ENCODE measurements at regions not wholly inside any gene's neighbourhood (a gene's known extent, or its start where the extent isn't known, plus 50 kb on each side); places are given as distances from the start of the nearest gene placed in this dataset.
"Not testable (repeated sequence)": the region's sequence is repeated elsewhere in the genome, so short reads cannot be mapped to it uniquely, and the experiment has no call there.

GRCh38 chr1:102821707-102822106 is 286.6 kb downstream of the COL11A1 start:
- H3K36me3 ChIP-seq (ENCODE audit: control insufficient read depth in 2 of 2, insufficient read depth in 2 of 2, low read length in 1 of 2), result no peaks in the 10 kb centered on the region
- no peak overlapping the region for H3K4me3 ChIP-seq (ENCODE audit: low read length in 2 of 2)
- H3K27ac ChIP-seq (ENCODE audit: low read depth in 1 of 2, low read length in 1 of 2), result no peak overlapping the region
- WGBS, result 96% methylated on average over 1 of the region's 1 CpG
- no peaks in the 10 kb centered on the region for H3K27me3 ChIP-seq (ENCODE audit: control insufficient read depth in 2 of 2, insufficient read depth in 1 of 2, low read length in 1 of 2)
- no peaks in the 10 kb centered on the region for H3K4me1 ChIP-seq (ENCODE audit: control insufficient read depth in 2 of 2, insufficient read depth in 2 of 2, low read length in 2 of 2)
- peaks cover 0 to 3% of the 10 kb centered on the region in 2 donors for H3K9me3 ChIP-seq (ENCODE audit: control insufficient read depth in 2 of 2, insufficient read depth in 1 of 2, low read length in 1 of 2)
- DNase-seq (ENCODE audit: low read depth in 6 of 9, low spot score in 9 of 9), result no peak

GRCh38 chr1:102800406-102800805 is 307.9 kb downstream of the COL11A1 start:
- Histone ChIP-seq H3K4me1 (ENCODE audit: control insufficient read depth in 2 of 2, insufficient read depth in 2 of 2, low read length in 2 of 2) (no peaks in the 10 kb centered on the region), H3K4me3 (ENCODE audit: low read length in 2 of 2) (no peak overlapping the region), H3K27me3 (ENCODE audit: control insufficient read depth in 2 of 2, insufficient read depth in 1 of 2, low read length in 1 of 2) (no peaks in the 10 kb centered on the region), H3K36me3 (ENCODE audit: control insufficient read depth in 2 of 2, insufficient read depth in 2 of 2, low read length in 1 of 2) (no peaks in the 10 kb centered on the region), H3K9me3 (ENCODE audit: control insufficient read depth in 2 of 2, insufficient read depth in 1 of 2, low read length in 1 of 2) (no peaks in the 10 kb centered on the region), H3K27ac (ENCODE audit: low read depth in 1 of 2, low read length in 1 of 2) (no peak overlapping the region)
- WGBS, result 91% methylated on average over 3 of the region's 3 CpGs
- no peak for DNase-seq (ENCODE audit: low read depth in 6 of 9, low spot score in 9 of 9)

- Histone ChIP-seq H3K4me3 (ENCODE audit: low read length in 2 of 2) (no peak overlapping the region), H3K9me3 (ENCODE audit: control insufficient read depth in 2 of 2, insufficient read depth in 1 of 2, low read length in 1 of 2) (no peaks in the 10 kb centered on the region), H3K4me1 (ENCODE audit: control insufficient read depth in 2 of 2, insufficient read depth in 2 of 2, low read length in 2 of 2) (no peaks in the 10 kb centered on the region), H3K27ac (ENCODE audit: low read depth in 1 of 2, low read length in 1 of 2) (no peak overlapping the region), H3K27me3 (ENCODE audit: control insufficient read depth in 2 of 2, insufficient read depth in 1 of 2, low read length in 1 of 2) (no peaks in the 10 kb centered on the region), H3K36me3 (ENCODE audit: control insufficient read depth in 2 of 2, insufficient read depth in 2 of 2, low read length in 1 of 2) (no peaks in the 10 kb centered on the region)
- 84% methylated on average over 1 of the region's 1 CpG for WGBS
- DNase-seq (ENCODE audit: low read depth in 6 of 9, low spot score in 9 of 9), result no peak
Observed at GRCh38 chr1:102799496-102799895, 308.8 kb downstream of the COL11A1 start.

DNA sequence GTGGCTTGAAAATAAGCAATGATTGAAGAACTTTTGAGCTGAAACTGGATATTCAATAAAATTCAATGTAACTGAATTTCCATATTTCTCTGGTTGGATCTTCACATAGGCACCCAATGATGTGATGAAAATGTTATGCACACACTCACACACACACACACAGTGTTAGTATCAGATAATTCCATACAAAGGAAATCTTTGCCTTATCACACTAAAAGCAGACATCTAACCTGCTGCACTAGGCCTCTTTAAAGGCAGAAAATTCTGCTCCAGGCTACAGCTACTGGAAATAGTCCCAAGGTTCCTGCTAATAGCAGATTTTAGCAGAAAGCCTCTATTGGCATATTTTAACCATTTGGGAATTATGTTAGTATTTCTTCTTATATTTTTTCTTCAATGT is 309.6 kb downstream of the COL11A1 start:
- no peaks in the 10 kb centered on the region for H3K9me3 ChIP-seq (ENCODE audit: control insufficient read depth in 2 of 2, insufficient read depth in 1 of 2, low read length in 1 of 2)
- H3K27ac ChIP-seq (ENCODE audit: low read depth in 1 of 2, low read length in 1 of 2), result no peak overlapping the region
- H3K4me1 ChIP-seq (ENCODE audit: control insufficient read depth in 2 of 2, insufficient read depth in 2 of 2, low read length in 2 of 2), result no peaks in the 10 kb centered on the region
- no peak for DNase-seq (ENCODE audit: low read depth in 6 of 9, low spot score in 9 of 9)
- no peak overlapping the region for H3K4me3 ChIP-seq (ENCODE audit: low read length in 2 of 2)
- H3K36me3 ChIP-seq (ENCODE audit: control insufficient read depth in 2 of 2, insufficient read depth in 2 of 2, low read length in 1 of 2), result no peaks in the 10 kb centered on the region
- no peaks in the 10 kb centered on the region for H3K27me3 ChIP-seq (ENCODE audit: control insufficient read depth in 2 of 2, insufficient read depth in 1 of 2, low read length in 1 of 2)

- H3K4me3 ChIP-seq (ENCODE audit: low read length in 2 of 2), result no peak overlapping the region
Observed at GRCh38 chr1:102796429-102796828, 311.9 kb downstream of the COL11A1 start.

DNA sequence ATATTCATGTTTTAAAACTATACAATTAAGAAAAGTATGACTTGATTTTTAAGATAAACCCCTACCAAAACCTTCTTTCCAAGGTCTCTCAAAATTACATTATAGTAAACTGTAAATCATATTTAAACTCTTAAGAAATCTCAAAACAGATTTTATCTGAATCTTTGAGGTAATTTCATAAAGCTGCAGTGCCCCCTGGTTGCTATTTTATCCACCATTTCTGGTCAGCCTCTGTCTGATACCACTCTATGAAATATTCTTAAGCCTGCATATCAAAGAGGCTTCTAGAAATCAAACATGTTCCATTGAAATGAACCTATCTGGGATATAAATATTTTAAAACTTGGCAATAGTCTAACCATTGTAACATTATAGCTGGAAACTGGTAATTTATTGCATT is 317.3 kb downstream of the COL11A1 start:
- H3K36me3 ChIP-seq (ENCODE audit: control insufficient read depth in 2 of 2, insufficient read depth in 2 of 2, low read length in 1 of 2), result no peaks in the 10 kb centered on the region
- H3K4me1 ChIP-seq (ENCODE audit: control insufficient read depth in 2 of 2, insufficient read depth in 2 of 2, low read length in 2 of 2), result no peaks in the 10 kb centered on the region
- no peaks in the 10 kb centered on the region for H3K9me3 ChIP-seq (ENCODE audit: control insufficient read depth in 2 of 2, insufficient read depth in 1 of 2, low read length in 1 of 2)
- no peak overlapping the region for H3K27ac ChIP-seq (ENCODE audit: low read depth in 1 of 2, low read length in 1 of 2)
- no peak for DNase-seq (ENCODE audit: low read depth in 6 of 9, low spot score in 9 of 9)
- no peaks in the 10 kb centered on the region for H3K27me3 ChIP-seq (ENCODE audit: control insufficient read depth in 2 of 2, insufficient read depth in 1 of 2, low read length in 1 of 2)
- H3K4me3 ChIP-seq (ENCODE audit: low read length in 2 of 2), result no peak overlapping the region

More at GRCh38 chr1:102796429-102796828, 311.9 kb downstream of the COL11A1 start:
- Histone ChIP-seq H3K4me1 (ENCODE audit: control insufficient read depth in 2 of 2, insufficient read depth in 2 of 2, low read length in 2 of 2) (no peaks in the 10 kb centered on the region), H3K27me3 (ENCODE audit: control insufficient read depth in 2 of 2, insufficient read depth in 1 of 2, low read length in 1 of 2) (no peaks in the 10 kb centered on the region), H3K27ac (ENCODE audit: low read depth in 1 of 2, low read length in 1 of 2) (no peak overlapping the region), H3K9me3 (ENCODE audit: control insufficient read depth in 2 of 2, insufficient read depth in 1 of 2, low read length in 1 of 2) (no peaks in the 10 kb centered on the region), H3K36me3 (ENCODE audit: control insufficient read depth in 2 of 2, insufficient read depth in 2 of 2, low read length in 1 of 2) (no peaks in the 10 kb centered on the region)
- no peak for DNase-seq (ENCODE audit: low read depth in 6 of 9, low spot score in 9 of 9)

GRCh38 chr1:102789951-102790350 is 318.4 kb downstream of the COL11A1 start:
- WGBS, result 88% methylated on average over 2 of the region's 2 CpGs
- DNase-seq (ENCODE audit: low read depth in 6 of 9, low spot score in 9 of 9); H3K27ac ChIP-seq (ENCODE audit: low read depth in 1 of 2, low read length in 1 of 2); H3K4me1 ChIP-seq (ENCODE audit: control insufficient read depth in 2 of 2, insufficient read depth in 2 of 2, low read length in 2 of 2); H3K36me3 ChIP-seq (ENCODE audit: control insufficient read depth in 2 of 2, insufficient read depth in 2 of 2, low read length in 1 of 2); H3K4me3 ChIP-seq (ENCODE audit: low read length in 2 of 2); H3K9me3 ChIP-seq (ENCODE audit: control insufficient read depth in 2 of 2, insufficient read depth in 1 of 2, low read length in 1 of 2); H3K27me3 ChIP-seq (ENCODE audit: control insufficient read depth in 2 of 2, insufficient read depth in 1 of 2, low read length in 1 of 2): not testable (repeated sequence)

DNA sequence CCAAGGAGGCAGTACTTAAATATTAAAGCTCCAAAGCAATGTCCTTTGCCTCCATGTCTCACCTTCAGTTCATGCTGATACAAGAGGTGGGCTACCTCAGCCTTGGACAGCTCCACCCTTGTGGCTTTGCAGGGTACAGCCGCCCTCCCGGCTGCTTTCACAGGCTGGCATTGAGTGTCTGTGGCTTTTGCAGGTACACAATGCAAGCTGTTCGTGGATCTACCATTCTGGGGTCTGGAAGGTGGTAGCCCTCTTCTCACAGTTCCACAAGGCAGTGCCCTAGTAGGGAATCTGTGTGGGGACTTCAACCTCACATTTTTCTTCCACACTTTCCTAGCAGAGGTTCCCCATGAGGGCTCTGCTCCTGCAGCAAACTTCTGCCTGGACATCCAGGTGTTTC is 324.8 kb downstream of the COL11A1 start:
- 55% methylated on average over 3 of the region's 3 CpGs for WGBS
- H3K27me3 ChIP-seq (ENCODE audit: control insufficient read depth in 2 of 2, insufficient read depth in 1 of 2, low read length in 1 of 2), result no peaks in the 10 kb centered on the region
- no peak overlapping the region for H3K27ac ChIP-seq (ENCODE audit: low read depth in 1 of 2, low read length in 1 of 2)
- no peak overlapping the region for H3K4me3 ChIP-seq (ENCODE audit: low read length in 2 of 2)
- H3K36me3 ChIP-seq (ENCODE audit: control insufficient read depth in 2 of 2, insufficient read depth in 2 of 2, low read length in 1 of 2), result no peaks in the 10 kb centered on the region
- no peaks in the 10 kb centered on the region for H3K4me1 ChIP-seq (ENCODE audit: control insufficient read depth in 2 of 2, insufficient read depth in 2 of 2, low read length in 2 of 2)
- peaks cover 0 to 6% of the 10 kb centered on the region in 2 donors for H3K9me3 ChIP-seq (ENCODE audit: control insufficient read depth in 2 of 2, insufficient read depth in 1 of 2, low read length in 1 of 2)
- DNase-seq (ENCODE audit: low read depth in 6 of 9, low spot score in 9 of 9), result no peak

GRCh38 chr1:102782144-102782543 is 326.2 kb downstream of the COL11A1 start:
- Histone ChIP-seq H3K27me3 (ENCODE audit: control insufficient read depth in 2 of 2, insufficient read depth in 1 of 2, low read length in 1 of 2) (no peaks in the 10 kb centered on the region), H3K36me3 (ENCODE audit: control insufficient read depth in 2 of 2, insufficient read depth in 2 of 2, low read length in 1 of 2) (no peaks in the 10 kb centered on the region), H3K4me1 (ENCODE audit: control insufficient read depth in 2 of 2, insufficient read depth in 2 of 2, low read length in 2 of 2) (no peaks in the 10 kb centered on the region), H3K9me3 (ENCODE audit: control insufficient read depth in 2 of 2, insufficient read depth in 1 of 2, low read length in 1 of 2) (peaks cover 0 to 6% of the 10 kb centered on the region in 2 donors), H3K27ac (ENCODE audit: low read depth in 1 of 2, low read length in 1 of 2) (no peak overlapping the region), H3K4me3 (ENCODE audit: low read length in 2 of 2) (no peak overlapping the region)
- DNase-seq (ENCODE audit: low read depth in 6 of 9, low spot score in 9 of 9), result no peak

- WGBS, result 78% methylated on average over 1 of the region's 1 CpG
- DNase-seq (ENCODE audit: low read depth in 6 of 9, low spot score in 9 of 9), result no peak
Observed at GRCh38 chr1:102776071-102776470, 332.3 kb downstream of the COL11A1 start.

More at GRCh38 chr1:102776071-102776470, 332.3 kb downstream of the COL11A1 start:
- Histone ChIP-seq H3K4me1 (ENCODE audit: control insufficient read depth in 2 of 2, insufficient read depth in 2 of 2, low read length in 2 of 2) (no peaks in the 10 kb centered on the region), H3K27ac (ENCODE audit: low read depth in 1 of 2, low read length in 1 of 2) (no peak overlapping the region), H3K36me3 (ENCODE audit: control insufficient read depth in 2 of 2, insufficient read depth in 2 of 2, low read length in 1 of 2) (no peaks in the 10 kb centered on the region), H3K4me3 (ENCODE audit: low read length in 2 of 2) (no peak overlapping the region), H3K27me3 (ENCODE audit: control insufficient read depth in 2 of 2, insufficient read depth in 1 of 2, low read length in 1 of 2) (no peaks in the 10 kb centered on the region), H3K9me3 (ENCODE audit: control insufficient read depth in 2 of 2, insufficient read depth in 1 of 2, low read length in 1 of 2) (no peaks in the 10 kb centered on the region)

Data from thymus (tissue), 11 donors.